ENCODE measurements at regions not wholly inside any gene's neighbourhood (a gene's known extent, or its start where the extent isn't known, plus 50 kb on each side); places are given as distances from the start of the nearest gene placed in this dataset.
"Not testable (repeated sequence)": the region's sequence is repeated elsewhere in the genome, so short reads cannot be mapped to it uniquely, and the experiment has no call there.

DNA sequence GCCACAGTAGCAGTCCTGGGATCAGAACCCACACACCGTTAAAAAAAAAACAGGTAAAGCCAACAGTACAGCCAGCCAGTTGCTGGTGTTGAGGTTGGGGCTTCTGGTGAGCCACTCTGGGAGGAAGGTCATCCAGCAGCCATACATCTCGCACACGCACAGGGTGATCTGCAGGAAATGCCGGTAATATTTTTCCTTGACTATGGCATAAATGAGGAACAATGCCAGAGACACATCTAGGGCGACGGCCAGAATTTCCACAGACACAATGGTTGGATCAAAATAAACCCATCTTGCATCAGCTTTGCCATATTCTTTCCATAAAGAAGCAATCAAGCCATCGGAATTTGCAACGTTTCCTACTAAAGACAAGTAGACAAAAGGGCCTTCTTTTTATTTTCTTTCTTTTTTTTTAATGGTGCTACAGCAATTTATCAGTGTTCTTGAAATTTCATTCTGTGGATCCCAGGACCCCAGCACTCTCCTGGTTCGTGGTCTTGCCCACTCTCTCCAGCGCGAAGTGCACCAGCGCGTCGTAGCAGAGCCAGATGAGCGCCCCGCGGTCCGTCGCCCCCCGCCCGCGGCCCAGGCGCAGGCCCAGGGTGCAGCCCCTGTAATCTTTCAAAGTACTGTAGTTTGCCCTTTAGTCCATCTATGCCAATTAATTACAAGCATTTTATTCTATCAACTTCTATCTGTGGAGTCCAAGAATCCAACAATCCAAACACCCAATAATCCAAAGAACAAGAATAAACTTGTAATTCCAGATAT lies 861.0 kb downstream of the CDH11 start:
- H3K4me1 ChIP-seq (ENCODE audit: control insufficient read depth, insufficient read depth, low read length); H3K27ac ChIP-seq (ENCODE audit: low read length); H3K9me3 ChIP-seq (ENCODE audit: control insufficient read depth, low read length); DNase-seq; intact Hi-C loops (cut with DNase I); ATAC-seq; H3K4me3 ChIP-seq (ENCODE audit: low read length); H3K27me3 ChIP-seq (ENCODE audit: control insufficient read depth, insufficient read depth): not testable (repeated sequence)
- 93% methylated on average over 23 of the region's 23 CpGs for WGBS

DNA sequence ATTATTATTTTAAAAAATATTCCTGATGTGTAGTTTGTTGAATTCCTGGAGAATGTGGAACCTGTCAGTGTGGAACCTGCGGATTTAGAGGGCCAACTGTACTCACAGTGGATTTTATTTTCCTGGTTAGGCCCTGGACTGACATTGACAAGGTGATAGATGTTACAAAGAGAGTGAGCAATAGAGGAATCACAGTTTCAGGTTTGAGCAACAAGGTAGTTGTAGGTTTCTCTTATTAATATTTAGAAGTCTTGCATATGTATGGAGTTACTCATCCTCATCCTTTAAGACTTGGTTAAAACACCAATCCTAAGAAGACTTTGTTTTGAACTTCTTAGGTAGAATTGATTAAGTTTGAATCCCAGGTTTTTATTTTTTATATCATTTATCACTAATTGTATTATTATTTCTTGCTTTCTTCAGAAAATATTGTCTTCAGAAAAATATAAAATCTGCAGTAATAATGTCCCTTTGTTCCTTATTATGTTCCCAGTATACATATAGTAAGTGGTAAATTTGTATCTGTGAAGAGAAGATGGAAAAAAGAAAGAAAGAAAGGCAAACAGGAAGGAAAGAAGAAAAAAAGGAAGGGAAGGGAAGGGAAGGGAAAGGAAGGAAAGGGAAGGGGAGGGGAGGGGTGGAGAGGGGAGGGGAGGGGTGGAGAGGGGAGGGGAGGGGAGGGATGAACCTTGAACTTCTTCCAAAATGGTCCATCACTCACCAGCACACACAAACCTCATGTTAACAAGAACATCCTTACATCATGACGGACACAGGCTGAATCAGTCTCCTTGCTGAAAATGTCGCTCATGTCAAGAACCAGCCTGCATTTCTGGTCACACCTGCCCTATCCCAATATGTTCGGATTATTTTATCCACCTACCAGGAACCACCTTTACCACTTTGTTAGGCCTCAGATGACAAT lies 867.2 kb downstream of the CDH11 start:
- Histone ChIP-seq H3K9me3 (ENCODE audit: control insufficient read depth, low read length) (no peaks in the 10 kb centered on the region), H3K27me3 (ENCODE audit: control insufficient read depth, insufficient read depth) (no peaks in the 10 kb centered on the region), H3K4me3 (ENCODE audit: low read length) (no peak overlapping the region), H3K27ac (ENCODE audit: low read length) (no peak overlapping the region), H3K4me1 (ENCODE audit: control insufficient read depth, insufficient read depth, low read length) (no peaks in the 10 kb centered on the region)
- no peak for DNase-seq
- ATAC-seq, result no peak
- WGBS, result 92% methylated on average over 4 of the region's 4 CpGs
- intact Hi-C loops (cut with DNase I), result no loop called here

DNA sequence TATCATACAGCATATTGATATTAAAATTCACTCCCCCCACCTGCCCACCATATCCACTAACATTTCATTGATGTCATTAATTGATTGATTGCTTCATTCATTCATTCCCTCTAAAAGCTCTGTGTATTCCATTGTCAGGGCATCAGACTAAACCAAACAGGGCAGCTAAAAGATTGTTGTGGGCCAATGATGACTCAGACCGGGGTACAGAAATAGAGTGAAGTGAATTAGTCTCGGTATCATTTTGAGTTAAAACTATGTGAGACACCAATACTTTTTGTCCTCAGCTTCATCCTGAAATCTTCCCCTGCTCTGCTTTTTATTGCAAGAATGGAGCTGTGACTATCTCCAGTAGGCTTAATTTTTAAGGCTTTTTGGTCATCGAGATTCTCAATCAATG lies 868.3 kb downstream of the CDH11 start:
- H3K4me1 ChIP-seq (ENCODE audit: control insufficient read depth, insufficient read depth, low read length), result no peaks in the 10 kb centered on the region
- no peak for DNase-seq
- H3K27me3 ChIP-seq (ENCODE audit: control insufficient read depth, insufficient read depth), result no peaks in the 10 kb centered on the region
- H3K9me3 ChIP-seq (ENCODE audit: control insufficient read depth, low read length), result no peaks in the 10 kb centered on the region
- no peak overlapping the region for H3K4me3 ChIP-seq (ENCODE audit: low read length)
- no peak for ATAC-seq
- no peak overlapping the region for H3K27ac ChIP-seq (ENCODE audit: low read length)
- intact Hi-C loops (cut with DNase I), result no loop called here
- 73% methylated on average over 3 of the region's 3 CpGs for WGBS

GRCh38 chr16:64253096-64253495 lies 868.8 kb downstream of the CDH11 start:
- no peak overlapping the region for H3K27ac ChIP-seq (ENCODE audit: low read length)
- no peaks in the 10 kb centered on the region for H3K4me1 ChIP-seq (ENCODE audit: control insufficient read depth, insufficient read depth, low read length)
- H3K9me3 ChIP-seq (ENCODE audit: control insufficient read depth, low read length), result no peaks in the 10 kb centered on the region
- H3K4me3 ChIP-seq (ENCODE audit: low read length), result no peak overlapping the region
- no peak for ATAC-seq
- no peaks in the 10 kb centered on the region for H3K27me3 ChIP-seq (ENCODE audit: control insufficient read depth, insufficient read depth)
- DNase-seq, result no peak
- intact Hi-C loops (cut with DNase I), result no loop called here

DNA sequence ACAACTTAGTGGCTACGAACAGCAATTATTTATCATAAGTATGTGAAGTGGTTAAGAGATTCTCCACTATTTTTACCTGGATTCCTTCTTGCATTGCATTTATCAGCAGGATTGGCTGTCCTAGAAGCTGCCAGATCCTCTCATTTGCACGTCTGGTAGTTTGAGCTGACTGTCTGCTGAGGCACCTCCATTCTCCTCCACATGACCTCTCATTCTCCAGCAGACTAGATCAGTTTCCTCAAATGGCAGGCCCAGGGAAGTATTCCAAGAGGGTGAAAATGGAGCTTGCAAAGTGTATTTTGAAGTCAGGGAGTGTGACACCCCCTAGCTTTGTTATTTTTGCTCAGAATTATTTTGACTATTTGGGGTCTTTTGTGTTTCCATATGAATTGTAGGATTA lies 870.1 kb downstream of the CDH11 start:
- Histone ChIP-seq H3K4me1 (ENCODE audit: control insufficient read depth, insufficient read depth, low read length) (no peaks in the 10 kb centered on the region), H3K27me3 (ENCODE audit: control insufficient read depth, insufficient read depth) (no peaks in the 10 kb centered on the region), H3K4me3 (ENCODE audit: low read length) (no peak overlapping the region), H3K27ac (ENCODE audit: low read length) (no peak overlapping the region), H3K9me3 (ENCODE audit: control insufficient read depth, low read length) (no peaks in the 10 kb centered on the region)
- intact Hi-C loops (cut with DNase I), result no loop called here
- 38% methylated on average over 2 of the region's 2 CpGs for WGBS
- DNase-seq, result no peak
- ATAC-seq, result peak; percentile 58 to 74

GRCh38 chr16:64250866-64251265 lies 871.0 kb downstream of the CDH11 start:
- intact Hi-C loops (cut with DNase I), result no loop called here
- Histone ChIP-seq H3K27me3 (ENCODE audit: control insufficient read depth, insufficient read depth) (no peaks in the 10 kb centered on the region), H3K4me3 (ENCODE audit: low read length) (no peak overlapping the region), H3K4me1 (ENCODE audit: control insufficient read depth, insufficient read depth, low read length) (no peaks in the 10 kb centered on the region), H3K27ac (ENCODE audit: low read length) (no peak overlapping the region), H3K9me3 (ENCODE audit: control insufficient read depth, low read length) (no peaks in the 10 kb centered on the region)
- ATAC-seq (peak; percentile 65 to 71), DNase-seq (peak in 1 of 3 donors; percentile 55)
- 32% methylated on average over 1 of the region's 1 CpG for WGBS

DNA sequence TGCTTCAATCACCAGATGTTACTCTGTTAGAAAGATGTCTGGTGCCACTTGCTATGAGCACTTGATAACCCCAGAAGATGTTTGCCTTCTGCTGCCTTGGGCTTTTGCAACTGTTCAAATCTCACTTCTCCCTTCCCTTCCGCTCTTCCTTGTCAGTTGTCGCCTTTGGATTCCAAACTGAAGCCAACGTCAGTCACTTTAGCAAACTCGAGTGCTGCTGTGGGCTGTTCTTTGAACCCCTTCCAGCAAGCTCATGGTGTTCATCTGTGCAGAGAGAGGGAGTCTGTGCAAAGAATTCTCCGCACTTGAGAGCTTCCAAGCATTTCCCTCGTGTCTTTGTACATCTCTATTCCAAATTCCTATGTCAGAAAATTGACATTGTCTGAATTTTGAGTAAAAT lies 879.4 kb downstream of the CDH11 start:
- intact Hi-C loops (cut with DNase I), result no loop called here
- no peaks in the 10 kb centered on the region for H3K4me1 ChIP-seq (ENCODE audit: control insufficient read depth, insufficient read depth, low read length)
- ATAC-seq (peak; percentile 75 to 82), DNase-seq (no peak)
- no peaks in the 10 kb centered on the region for H3K27me3 ChIP-seq (ENCODE audit: control insufficient read depth, insufficient read depth)
- no peaks in the 10 kb centered on the region for H3K9me3 ChIP-seq (ENCODE audit: control insufficient read depth, low read length)
- H3K27ac ChIP-seq (ENCODE audit: low read length), result no peak overlapping the region
- 25% methylated on average over 6 of the region's 6 CpGs for WGBS
- H3K4me3 ChIP-seq (ENCODE audit: low read length), result no peak overlapping the region

DNA sequence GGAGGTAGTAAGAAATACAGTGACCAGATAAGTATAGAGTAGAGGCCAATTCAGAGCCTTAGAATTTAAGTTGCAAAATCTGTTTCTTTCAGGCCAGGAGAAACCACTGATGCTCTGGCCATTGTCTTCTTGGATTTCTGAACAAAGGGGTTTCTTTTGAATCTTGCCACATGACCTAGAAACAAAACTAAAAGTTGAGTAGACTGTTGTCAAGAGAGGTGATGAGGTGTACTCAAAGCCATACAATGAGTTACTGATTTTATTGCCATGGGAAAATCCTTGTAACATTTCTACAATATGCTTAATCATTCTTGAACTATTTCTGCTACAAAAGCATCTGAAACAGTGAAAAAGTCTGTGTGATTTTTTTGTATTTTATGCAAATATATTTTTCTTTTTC lies 881.3 kb downstream of the CDH11 start:
- ATAC-seq, result no peak
- intact Hi-C loops (cut with DNase I), result no loop called here

GRCh38 chr16:64238571-64238970 lies 883.3 kb downstream of the CDH11 start:
- Histone ChIP-seq H3K27ac (ENCODE audit: low read length) (no peak overlapping the region), H3K4me3 (ENCODE audit: low read length) (no peak overlapping the region), H3K27me3 (ENCODE audit: control insufficient read depth, insufficient read depth) (no peaks in the 10 kb centered on the region), H3K9me3 (ENCODE audit: control insufficient read depth, low read length) (no peaks in the 10 kb centered on the region), H3K4me1 (ENCODE audit: control insufficient read depth, insufficient read depth, low read length) (no peaks in the 10 kb centered on the region)
- ATAC-seq (no peak), DNase-seq (no peak)
- intact Hi-C loops (cut with DNase I), result no loop called here

More for the DNA sequence above, 881.3 kb downstream of the CDH11 start:
- Histone ChIP-seq H3K4me1 (ENCODE audit: control insufficient read depth, insufficient read depth, low read length) (no peaks in the 10 kb centered on the region), H3K27me3 (ENCODE audit: control insufficient read depth, insufficient read depth) (no peaks in the 10 kb centered on the region), H3K27ac (ENCODE audit: low read length) (no peak overlapping the region), H3K4me3 (ENCODE audit: low read length) (no peak overlapping the region), H3K9me3 (ENCODE audit: control insufficient read depth, low read length) (no peaks in the 10 kb centered on the region)
- no peak for DNase-seq

DNA sequence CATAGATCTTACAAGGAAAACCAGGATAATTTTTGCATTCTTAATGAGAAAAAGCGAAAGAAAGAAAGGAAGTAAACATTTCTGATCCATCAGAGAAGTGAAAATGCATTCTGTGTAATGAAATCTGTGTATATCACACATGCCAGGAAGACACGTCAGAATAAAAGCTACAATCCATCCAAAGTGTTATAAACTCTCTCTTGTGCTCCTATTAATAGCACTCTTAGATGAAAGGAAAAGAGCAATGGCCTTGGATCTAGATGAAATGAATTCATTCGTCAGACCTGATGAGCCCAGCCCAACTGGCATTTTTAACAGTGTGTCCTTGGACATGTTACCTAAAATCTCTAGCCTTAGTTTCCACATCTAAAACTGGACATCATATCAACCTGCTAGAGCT lies 885.5 kb downstream of the CDH11 start:
- no peak overlapping the region for H3K4me3 ChIP-seq (ENCODE audit: low read length)
- intact Hi-C loops (cut with DNase I), result no loop called here
- ATAC-seq, result peak; percentile 43 to 45
- no peaks in the 10 kb centered on the region for H3K4me1 ChIP-seq (ENCODE audit: control insufficient read depth, insufficient read depth, low read length)
- H3K27me3 ChIP-seq (ENCODE audit: control insufficient read depth, insufficient read depth), result no peaks in the 10 kb centered on the region
- WGBS, result 53% methylated on average over 3 of the region's 3 CpGs
- H3K9me3 ChIP-seq (ENCODE audit: control insufficient read depth, low read length), result no peaks in the 10 kb centered on the region
- H3K27ac ChIP-seq (ENCODE audit: low read length), result no peak overlapping the region
- DNase-seq, result no peak

- no peak for DNase-seq
- intact Hi-C loops (cut with DNase I), result no loop called here
- 67% methylated on average over 3 of the region's 3 CpGs for WGBS
- no peaks in the 10 kb centered on the region for H3K27me3 ChIP-seq (ENCODE audit: control insufficient read depth, insufficient read depth)
- no peaks in the 10 kb centered on the region for H3K9me3 ChIP-seq (ENCODE audit: control insufficient read depth, low read length)
- peak; percentile 29 to 52 for ATAC-seq
- no peak overlapping the region for H3K27ac ChIP-seq (ENCODE audit: low read length)
- no peaks in the 10 kb centered on the region for H3K4me1 ChIP-seq (ENCODE audit: control insufficient read depth, insufficient read depth, low read length)
- H3K4me3 ChIP-seq (ENCODE audit: low read length), result no peak overlapping the region
These were observed 887.7 kb downstream of the CDH11 start for GRCh38 chr16:64234200-64234599.

All from right cardiac atrium (tissue), 5 donors.